ENCODE measurements at regions not wholly inside any gene's neighbourhood (a gene's known extent, or its start where the extent isn't known, plus 50 kb on each side); places are given as distances from the start of the nearest gene placed in this dataset.
"Not testable (repeated sequence)": the region's sequence is repeated elsewhere in the genome, so short reads cannot be mapped to it uniquely, and the experiment has no call there.

DNA sequence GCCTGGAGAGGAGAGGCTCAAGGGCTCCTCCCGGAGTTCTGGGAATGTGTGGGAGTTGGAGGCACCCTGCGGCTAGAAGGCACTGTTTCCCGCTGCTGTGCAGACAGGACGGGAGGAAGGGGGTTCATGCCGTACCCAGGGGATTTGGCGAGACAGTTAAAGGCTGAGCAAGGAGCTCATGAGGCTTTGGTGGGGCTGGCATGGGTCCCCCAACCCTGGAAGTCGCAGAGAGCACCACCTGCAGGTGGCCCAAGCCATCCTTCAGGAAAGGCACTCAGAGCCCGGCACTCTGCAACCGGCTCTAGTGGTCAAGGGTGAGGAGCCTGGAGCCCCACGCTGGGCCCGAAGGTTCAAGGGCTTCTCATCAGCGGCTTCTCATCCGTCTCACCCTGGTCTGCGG, 138.2 kb downstream of the NPIPB11 start:
- TF ChIP-seq, protein P1, sequence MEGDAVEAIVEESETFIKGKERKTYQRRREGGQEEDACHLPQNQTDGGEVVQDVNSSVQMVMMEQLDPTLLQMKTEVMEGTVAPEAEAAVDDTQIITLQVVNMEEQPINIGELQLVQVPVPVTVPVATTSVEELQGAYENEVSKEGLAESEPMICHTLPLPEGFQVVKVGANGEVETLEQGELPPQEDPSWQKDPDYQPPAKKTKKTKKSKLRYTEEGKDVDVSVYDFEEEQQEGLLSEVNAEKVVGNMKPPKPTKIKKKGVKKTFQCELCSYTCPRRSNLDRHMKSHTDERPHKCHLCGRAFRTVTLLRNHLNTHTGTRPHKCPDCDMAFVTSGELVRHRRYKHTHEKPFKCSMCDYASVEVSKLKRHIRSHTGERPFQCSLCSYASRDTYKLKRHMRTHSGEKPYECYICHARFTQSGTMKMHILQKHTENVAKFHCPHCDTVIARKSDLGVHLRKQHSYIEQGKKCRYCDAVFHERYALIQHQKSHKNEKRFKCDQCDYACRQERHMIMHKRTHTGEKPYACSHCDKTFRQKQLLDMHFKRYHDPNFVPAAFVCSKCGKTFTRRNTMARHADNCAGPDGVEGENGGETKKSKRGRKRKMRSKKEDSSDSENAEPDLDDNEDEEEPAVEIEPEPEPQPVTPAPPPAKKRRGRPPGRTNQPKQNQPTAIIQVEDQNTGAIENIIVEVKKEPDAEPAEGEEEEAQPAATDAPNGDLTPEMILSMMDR (IDR thresholded peaks at IDR 0.05) = not testable (repeated sequence)
- not testable (repeated sequence) for TF ChIP-seq POLR2A (IDR thresholded peaks at IDR 0.05)

Data from testis (tissue), 2 donors.